NCI-H82 (cell line): ENCODE measurements at regions not wholly inside any gene's neighbourhood (a gene's known extent, or its start where the extent isn't known, plus 50 kb on each side); places are given as distances from the start of the nearest gene placed in this dataset.

Source experiments
- DNase-seq: peaks from one replicate; lab custom pipeline; 2025; lab: John Stamatoyannopoulos, UW

DNA sequence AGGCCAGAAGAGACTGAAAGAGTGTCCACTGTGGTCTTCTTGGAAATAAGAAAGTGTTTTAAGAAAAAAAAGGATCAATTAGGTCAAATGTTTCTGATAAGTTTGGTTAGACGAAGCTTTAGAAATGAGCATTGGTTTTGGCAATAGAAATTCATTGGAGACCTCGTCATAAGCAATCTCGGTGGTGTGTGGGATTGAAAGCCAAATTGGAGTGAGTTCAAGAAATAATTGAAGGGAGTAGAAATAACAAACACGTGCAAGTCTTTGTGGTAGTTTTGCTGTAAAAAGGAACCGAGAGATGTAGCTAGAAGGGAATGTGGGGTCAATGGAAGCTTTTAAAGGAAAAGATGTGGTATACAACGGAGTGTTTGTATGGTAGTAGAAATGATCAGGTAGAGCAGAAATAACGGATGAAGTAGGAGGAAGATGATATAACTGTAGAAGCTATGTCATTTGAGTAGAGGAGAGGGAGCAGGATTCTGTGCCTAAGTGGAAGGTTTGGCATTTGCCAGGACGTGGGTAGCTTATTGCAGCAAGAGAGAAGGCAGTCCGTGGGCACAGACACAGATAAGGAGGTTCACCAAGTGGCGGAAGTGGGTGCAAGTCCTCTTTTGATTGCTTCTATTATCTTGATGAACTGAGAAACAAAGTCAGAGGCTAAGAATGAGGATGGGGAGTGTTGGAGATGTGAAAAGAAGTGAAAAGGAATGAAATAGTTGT lies 146.2 kb downstream of the DACT1 start:
- DNase-seq = no peak

DNA sequence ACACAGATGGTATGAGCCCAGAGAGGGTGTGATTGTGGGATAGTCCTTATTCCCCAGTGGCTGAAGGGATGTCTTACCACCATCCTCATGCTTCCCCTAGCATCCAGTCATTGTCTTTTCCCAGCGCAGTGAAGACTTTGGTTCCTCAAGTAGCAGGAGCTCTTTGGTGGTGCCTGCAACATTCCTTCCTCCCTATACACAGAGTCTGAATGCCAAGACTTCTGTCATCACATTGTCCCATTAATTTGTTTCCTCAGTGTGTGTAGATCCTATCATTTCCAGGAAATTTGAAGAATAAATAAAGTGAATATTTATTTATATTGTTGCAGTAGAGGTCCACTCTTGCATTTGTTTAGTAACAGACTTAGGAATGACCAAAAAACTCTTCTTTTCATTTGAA lies 147.2 kb downstream of the DACT1 start:
- no peak for DNase-seq

DNA sequence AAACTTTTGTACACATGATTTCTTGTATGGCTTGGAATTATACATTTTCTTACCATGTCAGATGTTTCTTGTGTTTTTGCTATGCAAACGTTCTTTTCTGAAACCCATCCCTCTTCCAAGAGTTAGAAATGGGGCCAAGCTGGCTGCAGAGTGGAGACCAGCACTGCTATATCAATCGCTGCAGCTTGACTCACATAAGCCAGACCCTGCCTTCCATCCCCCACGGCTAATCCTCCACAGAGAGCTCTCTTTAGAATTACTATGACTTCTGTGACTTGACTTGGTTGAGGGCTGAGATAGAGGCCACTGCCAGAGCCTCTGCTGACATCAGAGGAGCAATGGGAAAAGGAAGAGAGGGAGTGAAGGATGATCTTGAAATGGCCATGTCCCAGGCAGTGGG lies 147.9 kb downstream of the DACT1 start:
- DNase-seq = peak; percentile 84

DNA sequence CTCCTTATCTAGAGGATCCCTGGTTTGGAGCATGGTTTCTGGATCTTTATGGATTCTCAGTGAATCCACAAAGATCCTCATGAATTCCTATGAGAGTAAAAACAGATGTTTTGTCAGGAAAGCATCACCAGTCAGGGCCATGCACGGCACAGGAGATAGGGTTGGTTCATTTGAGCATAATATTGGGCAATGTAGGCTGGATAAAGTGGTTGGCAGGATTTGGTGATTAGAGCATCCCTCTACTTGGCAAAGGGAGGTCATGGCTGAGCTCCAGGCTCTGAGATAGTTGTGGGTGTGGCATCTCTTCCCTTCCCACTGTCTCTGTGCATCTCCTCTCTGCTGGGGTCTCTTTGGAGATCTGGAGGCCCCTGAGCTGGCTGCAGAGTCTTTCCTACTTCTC lies 149.8 kb downstream of the DACT1 start:
- DNase-seq = no peak

DNA sequence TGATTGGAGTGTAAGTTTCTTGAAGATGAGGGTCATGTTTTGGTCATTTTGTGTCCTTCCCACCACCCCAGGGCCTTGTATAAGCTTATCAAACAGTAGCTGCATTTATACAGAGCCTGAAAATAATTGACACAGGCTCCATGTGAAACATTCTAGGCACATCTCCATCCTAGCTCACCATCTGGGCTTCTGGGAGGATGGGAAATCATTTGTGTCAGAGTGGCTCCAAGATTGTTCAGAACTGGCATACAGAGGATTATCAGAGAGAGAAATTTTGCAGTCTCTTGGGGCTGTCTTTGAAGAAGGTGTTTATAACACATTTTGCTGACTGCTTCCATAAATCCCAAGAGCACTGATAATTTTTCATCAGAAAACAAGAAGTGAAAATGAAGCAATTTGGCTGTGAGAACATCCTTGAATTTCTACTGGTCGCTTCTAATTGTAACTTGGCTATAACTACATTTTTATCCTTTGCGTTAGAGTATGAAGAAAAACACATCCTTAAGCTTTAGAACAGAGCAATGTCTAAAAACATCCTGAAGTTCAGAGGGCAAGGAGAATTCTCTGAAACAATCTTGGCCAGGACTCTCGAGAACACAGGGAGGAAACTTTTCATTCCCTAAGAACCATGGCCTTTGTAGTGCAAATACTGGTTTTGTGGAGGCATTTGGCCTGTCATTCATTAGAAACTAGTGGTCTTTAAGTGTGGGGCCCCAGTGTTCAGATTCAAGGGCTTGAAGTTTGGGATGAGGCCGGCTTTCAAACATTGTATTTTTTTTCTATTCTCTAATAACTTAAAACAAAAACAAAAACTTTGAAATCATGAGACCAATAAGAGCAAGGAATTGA lies 151.1 kb downstream of the DACT1 start:
- DNase-seq = no peak

DNA sequence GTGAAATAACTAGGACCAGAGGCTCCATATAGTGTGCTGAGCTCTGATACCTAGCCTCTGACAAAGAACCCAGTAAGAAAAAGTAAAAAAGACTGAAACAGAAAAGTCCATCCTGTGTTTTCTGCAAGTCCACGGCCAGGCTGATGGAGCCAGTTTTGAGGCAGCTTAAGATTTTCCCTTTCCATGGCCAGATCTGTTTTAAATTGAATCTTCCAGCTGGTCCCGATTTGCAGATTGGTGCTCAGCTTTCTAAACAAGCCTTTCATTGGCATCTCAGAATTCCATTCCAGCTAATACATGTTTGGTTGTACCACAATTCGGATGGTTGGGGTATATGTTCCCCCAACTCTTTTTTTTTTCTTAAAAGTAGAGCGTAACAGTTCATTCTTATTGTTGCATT lies 152.0 kb downstream of the DACT1 start:
- no peak for DNase-seq

DNA sequence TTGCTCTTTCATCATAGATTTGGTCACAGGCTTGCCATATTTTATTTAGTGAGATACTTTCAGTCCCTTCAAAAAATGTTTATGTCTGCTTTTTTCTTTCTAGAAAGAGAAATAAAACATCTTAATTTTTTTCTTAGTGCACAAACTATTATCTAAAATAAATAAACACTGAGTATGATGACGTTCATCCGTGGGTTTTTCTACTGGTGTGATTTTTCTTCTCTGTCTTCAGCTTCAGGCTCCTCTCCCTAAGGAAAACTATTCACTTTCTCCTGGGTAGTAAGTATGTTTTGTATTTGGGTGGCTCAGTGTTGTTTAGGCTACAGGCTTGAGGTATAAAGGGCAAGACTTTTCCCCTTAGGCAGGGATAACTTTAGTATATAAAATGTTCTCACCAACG lies 154.7 kb downstream of the DACT1 start:
- DNase-seq = no peak

DNA sequence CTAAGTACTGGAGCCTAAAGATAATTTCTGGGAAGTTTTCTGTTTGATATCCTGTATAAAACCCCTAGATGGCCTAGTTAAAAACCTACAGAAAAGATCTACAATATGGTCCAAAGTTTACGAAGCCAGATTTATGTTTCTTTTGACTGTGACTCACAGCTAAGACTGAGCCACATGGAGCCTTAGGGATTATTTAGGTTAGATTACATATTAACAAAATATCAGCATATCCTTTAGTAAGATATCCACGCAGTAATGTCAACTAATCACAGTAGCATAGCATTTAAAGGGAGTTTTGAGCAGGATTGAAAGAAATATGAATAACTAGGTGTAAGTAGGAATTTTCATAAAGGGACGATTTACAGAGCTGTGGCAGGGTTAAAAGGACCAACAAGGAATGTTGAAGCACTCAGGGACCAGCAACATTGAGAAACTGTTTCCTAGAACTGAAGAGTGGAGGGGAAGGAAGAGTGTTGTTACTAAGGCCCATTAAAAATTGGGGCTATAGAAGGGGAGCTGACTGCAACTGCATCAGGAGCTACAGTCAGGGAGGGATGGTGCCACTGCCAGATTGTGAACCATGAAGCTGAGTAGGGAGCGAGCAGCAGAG lies 155.5 kb downstream of the DACT1 start:
- DNase-seq = no peak

DNA sequence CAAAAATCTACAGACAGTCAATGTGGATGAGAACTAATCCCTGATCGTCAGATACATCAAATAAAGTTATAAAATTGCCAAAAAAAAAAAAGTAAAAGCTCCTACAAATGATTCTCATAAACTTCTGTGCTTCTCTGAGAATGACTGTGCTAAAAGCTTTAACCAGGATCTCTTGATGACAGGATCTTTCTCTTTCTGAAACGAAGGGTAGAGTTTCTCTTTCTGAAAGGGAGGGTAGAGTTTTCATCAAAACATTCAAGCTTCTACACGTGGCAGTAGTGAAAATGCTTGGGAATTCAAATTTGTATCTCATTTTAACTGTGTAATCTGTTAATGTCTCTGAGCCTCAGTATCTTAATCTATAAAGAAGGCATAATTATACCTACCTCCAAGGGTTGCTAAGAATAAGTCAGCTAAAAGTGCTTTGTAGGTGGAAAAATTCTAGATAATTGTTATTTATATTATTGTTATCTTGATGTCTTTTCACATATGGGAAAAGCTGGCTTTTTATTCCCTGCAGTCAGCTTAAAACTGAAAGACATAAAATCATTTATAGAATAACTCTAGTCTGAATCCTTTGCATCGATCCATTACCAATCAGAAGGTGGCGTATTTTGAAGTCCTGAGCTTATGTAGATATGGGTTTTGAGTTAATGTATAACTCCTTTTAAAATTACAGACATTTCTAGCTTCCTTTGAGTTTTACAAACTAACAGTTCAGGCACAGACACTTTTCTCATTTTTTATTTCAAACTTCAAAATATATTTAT lies 157.4 kb downstream of the DACT1 start:
- no peak for DNase-seq

DNA sequence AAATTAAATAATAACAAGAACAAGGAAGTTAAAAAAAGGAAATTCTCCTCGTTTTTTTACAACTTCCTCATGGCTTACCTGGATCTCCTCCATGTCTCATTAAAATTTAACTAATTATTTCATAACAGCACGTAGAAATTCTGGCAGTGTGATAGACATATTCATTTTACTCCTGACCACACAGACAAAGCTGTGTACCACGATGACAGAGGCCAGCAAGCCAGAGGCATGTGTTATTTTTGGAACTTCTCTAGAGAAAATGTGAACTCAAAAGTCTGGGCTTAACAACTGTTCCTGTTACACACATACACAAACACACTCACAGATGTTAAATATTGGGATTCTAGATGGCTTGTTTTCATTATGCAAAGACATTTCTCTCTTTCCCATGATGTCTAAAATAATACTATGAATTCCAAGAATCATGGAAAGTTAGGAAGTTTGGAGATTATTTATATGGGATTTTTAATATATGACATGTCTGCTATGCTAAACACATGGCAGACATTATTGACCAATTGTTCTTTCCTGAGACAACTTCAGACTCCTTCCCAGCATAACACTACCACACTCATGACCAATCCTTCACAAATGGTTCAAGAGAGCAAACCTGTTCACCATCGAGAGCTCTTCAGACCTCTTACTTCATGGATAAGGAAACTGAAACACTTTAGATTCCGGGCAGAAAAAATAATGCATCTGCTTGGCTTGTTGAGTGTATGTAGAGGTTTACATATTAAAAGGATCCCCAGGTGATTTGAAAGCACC lies 158.7 kb downstream of the DACT1 start:
- DNase-seq = no peak

DNA sequence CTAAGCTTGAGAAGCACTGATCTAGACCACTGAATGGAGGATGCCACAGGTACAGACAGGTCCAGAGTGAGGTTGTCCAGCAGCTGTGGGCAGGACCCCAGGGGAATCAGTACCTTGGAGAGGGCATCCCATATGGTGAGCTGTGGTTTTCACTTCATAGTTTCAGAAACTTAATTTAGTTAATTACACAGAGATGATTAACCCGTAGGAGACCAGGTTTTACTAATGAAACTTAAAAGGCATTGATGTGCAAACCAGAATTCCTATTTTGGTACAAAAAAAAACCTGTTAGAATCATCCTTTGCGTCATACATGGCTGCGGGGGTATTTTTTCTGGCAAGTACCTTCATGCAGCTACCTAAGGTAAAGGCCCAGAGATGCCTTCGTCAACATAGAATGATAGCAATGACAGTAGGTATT lies 159.3 kb downstream of the DACT1 start:
- no peak for DNase-seq

DNA sequence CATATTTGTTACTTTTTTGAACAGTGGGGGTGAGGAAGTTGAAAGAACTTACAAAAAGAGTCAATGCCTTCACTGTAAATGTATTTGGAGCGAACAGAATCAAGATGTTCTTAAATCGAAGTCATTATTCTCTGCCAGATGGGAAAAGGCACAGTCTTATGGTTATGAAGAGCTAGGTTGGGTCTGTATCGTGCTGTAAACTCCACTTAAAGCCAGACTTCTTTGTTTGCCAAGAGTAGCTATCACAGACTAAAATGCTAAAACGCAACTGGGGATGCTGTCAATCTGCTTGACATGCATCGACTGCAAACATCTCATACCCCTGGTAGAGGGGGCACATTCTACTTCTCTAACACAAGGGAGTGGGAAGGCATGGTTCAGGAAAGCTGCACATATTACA lies 160.4 kb downstream of the DACT1 start:
- no peak for DNase-seq

DNA sequence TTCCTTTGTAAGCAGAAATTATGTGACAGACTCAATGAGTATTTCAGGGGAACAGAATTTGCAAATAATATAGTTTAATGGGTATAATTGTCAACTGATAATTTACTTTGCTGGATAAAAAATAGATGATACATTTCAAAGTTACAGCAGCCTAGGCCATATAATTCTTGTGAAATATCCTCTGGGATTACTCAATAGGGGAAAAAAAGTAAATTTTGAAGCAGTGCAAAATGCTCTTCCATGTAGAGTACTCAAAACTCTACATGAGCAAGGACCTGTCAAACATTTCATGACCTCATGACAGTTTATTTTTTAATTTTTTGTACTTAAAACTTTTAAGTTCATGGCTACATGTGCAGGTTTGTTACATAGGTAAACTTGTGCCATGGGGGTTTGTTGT lies 163.3 kb downstream of the DACT1 start:
- no peak for DNase-seq

DNA sequence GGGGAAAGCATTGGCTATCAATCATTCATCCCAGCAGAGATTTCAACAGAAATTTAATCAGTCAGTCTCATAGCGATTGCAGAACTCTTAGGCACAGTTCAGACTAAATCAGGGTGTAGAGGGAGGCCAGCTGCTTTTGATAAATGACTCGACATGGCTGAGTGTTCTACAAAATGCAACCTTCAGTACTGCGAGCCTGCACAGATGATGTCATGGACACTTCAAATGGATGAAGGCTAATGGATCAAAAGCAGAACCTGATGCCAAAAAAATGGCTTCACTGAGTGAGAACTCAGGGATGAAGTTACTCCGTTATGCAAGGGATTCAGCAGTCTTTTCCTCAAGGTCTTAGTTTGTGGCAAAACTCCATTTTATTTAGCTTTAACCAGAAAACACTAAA lies 167.3 kb downstream of the DACT1 start:
- DNase-seq = no peak

DNA sequence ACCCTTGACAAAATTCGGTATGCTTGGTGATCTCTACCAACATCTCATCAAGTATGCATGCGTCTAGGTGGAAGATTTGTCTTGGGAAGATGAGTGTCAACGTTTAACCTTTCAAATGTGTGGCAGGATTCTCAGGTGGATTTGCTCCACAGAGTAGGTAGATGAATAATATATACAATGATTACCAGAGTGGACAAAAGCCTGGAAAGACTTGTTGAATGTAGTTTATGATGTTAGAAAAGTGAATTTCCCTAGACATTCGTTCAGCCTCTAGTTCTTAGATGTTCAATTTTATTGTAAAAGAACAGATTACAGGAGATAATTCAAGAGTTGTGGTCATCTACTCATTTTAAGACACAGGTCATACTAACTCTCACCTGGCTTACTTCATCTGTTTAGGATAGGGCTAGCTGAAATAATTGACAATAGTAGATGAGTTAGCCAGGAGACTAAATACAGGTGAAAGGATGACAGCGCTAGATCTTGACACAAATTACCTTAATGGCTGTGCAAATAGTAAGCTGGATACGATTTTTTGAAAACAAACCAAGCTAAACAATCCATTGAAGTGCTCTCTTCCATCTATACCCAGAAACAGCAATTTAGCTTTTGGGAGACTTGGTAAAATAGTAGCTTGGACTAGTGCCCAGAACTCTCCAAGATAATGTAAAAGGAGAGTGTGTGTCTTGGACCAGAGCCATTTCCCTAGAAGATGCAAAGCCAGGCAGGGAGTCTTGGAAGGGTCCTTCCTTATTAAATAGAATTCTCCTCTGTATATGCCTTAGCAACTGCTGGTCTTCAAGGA lies 168.0 kb downstream of the DACT1 start:
- no peak for DNase-seq

DNA sequence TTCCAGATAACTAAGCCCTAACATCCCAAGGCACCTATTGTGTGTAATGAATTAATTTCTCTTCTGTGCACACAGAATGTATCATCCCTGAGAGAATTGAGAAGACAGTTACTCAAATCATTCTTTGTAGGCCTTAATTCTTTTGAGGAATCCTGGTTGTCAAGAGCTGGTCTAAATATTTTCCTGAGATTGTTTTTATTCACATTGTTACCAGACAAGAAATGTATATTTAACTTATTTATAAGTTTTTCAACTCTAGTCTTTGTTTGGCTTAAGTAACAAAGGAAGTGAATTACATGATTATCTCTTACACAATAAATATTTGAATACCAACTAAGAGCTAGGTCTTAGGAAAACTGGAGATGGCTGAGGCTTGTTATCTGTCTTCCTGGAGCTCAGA lies 169.4 kb downstream of the DACT1 start:
- DNase-seq = no peak

DNA sequence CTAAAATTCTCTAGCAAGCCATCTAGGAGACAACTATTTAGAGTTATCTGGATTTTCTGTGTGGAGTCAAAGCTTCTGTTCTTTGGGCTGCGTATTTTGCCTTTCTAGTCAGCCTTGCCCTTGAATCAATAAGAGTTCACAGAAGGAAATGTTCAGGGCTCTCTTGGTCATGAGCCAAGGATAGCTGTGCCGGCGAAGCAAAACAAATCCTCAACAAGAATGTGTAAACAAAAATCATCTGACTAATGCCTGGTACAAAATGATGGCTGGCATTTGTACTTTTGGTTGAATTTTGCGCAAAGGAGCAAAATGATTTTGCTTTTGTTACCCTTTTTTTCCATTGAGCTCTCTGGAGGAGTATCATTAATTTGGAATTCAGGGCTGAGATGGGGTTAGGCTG lies 171.1 kb downstream of the DACT1 start:
- DNase-seq = no peak

DNA sequence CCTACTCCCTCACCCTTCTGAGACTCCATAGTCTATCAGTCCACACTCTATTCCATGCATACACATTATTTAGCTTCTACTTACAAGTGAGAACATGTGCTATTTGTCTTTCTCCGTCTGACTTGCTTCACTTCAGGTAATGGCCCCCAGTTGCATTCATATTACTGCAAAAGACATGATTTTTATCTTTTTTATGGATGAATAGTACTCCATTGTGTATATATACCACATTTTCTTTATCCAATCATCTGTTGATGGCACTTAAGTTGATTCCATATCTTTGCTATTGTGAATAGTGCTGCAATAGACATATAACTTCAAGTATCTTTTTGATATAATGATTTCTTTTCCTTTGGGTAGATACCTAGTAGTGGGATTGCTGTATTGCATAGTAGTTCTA lies 171.8 kb downstream of the DACT1 start:
- DNase-seq = no peak

DNA sequence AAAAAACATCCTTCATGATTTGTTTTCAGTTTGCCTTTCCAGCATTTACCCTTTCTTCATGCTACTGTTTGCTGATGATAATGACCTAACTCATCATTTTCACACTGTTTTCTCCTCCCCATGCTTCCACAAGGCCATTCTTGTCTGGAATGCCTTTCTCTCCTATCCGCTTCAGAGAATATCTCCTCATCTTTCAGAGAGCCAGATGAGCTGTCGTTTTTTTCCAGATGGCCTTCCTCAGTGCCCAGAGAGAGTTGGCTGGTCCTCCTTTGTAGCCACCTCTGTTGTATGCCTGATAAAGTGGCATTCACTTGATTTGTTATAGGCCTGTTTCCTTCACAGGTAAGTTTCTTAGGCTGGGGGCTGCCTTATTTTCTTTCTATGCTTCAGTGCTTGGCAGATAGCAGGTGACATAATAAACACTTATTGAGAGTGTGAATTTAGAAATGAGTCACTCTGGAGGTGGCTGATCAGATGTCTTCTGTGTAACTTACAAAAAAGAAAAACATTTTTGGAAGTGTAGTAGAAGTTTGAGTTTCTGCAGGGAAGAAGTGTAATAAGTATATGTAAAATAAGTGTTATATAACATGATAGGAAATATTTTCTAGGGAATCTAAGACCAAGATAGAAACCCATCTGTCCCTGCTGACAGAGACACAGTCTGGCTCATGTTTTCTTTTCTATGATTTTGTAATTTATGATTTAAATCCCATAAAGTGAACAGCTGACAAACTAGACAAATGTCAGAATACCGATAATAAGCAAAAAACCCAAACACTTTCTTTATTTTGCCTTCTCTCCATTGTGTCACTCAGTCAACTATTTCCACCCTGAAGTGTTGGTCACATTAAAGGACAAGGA lies 174.5 kb downstream of the DACT1 start:
- DNase-seq = no peak

DNA sequence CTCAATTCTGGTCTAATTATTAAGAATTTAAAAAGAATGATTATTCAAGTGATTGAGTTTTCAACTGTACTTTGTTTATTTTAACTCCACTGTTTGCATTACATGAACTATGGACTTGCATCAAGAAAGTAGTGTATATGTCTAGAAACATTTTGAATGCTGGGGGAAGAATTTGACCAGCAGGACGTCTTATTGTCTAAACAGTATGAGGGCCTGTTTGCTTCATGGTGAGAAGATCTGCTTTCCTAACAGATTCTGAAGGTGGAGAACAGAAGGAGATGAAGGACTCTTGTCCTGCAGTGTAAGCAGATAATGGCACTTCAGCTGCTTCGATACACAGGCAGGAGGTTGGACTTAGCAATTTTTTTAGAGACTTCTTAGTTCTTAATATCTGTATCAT lies 176.0 kb downstream of the DACT1 start:
- peak; percentile 39 for DNase-seq
